Stimulated activated CD4-positive, alpha-beta T cell treated with anti-CD3 and anti-CD28 coated beads, Interleukin-15, amount 100 ng/mL, for 1 hour (primary cell): ENCODE measurements at regions not wholly inside any gene's neighbourhood (a gene's known extent, or its start where the extent isn't known, plus 50 kb on each side); places are given as distances from the start of the nearest gene placed in this dataset.

ENCODE experiments used
- DNase-seq, 2 donors: peaks; one replicate each; pipeline ENCODE4 v3.0.0-alpha.2; 2020; ENCODE audit warnings: low read depth in 1 of 2, low spot score in 1 of 2

DNA sequence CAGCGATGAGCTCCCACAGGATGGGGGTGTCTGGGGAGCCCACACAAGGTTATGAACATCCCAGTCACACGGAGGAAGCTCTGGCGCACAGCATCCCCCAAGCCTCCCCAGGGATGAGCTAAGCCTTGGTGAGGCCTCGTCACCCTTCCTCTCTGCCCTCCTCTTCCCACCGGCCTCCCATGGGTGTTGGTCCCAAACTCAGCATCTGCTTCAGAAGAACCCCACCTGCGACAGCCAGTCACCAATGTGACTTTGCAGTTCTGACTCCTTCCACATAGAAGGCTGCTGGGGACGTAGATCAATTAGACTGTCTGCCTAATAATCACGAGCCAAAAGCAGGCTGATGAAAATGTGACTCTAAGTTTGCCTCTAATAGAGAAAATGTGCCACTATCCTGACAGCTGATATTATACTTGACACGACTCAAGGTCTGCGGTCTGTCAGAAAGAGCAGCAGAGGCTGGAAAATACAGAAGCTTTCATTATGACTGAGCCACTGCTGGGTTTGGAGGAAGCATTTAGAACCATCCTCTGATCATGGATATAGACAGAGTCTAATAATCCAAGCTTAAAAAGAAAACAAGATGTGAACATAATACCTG is 116.0 kb upstream of the PFKP start:
- no peak for DNase-seq

DNA sequence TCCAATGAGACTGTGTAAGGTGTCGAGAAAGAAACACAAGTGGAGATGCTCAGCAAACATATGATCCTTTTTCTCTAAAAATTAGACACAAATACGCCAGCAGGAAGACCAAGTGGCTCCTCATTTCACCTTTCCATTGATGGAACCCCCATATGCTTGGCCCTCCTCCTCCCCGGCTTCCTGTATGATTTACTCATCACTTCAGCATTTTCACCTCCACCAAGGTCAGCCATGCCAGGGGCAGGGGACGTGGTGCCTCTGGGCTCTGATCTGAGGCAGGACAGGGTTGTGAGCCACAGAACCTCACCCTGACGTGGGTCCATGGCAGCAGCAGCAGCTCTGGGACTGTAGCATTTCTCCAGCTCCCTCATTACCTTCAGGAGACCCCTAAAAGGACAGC is 116.8 kb upstream of the PFKP start:
- DNase-seq, result no peak

- DNase-seq, result peak in 1 of 2 donors; percentile 25
Observed at GRCh38 chr10:2949948-2950354, 117.4 kb upstream of the PFKP start.

DNA sequence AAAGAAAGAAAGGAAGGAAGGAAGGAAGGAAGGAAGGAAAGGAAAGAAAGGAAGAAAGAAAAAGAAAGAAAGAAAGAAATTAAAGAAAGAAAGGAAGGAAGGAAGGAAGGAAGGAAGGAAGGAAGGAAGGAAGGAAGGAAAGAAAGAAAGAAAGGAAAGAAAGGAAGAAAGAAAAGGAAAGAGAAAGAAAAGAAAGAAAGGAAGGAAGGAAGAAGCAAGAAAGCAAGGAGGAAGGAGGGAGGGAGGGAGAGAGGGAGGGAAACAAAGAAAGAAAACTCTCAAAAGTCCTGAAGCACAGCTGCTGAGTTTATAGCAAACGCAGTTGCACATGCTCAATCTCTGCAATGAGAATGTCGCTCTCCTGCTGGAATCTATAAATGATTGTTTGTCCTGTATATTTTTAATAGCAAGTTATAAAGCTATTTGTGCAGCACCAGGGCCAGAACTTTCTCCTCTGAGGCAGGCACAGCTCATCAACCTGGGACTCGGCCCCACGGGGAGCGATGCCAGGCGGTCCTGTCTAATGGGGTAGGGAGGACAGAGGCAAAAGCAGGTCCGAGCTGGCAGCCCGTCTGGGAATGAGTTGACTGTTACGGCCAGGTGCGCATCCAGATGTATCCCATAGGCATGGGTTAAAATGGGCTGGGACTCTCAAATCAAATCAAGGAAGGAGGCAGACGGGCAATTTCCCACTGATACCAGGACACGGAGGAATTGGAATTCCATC is 118.0 kb upstream of the PFKP start:
- no peak for DNase-seq

DNA sequence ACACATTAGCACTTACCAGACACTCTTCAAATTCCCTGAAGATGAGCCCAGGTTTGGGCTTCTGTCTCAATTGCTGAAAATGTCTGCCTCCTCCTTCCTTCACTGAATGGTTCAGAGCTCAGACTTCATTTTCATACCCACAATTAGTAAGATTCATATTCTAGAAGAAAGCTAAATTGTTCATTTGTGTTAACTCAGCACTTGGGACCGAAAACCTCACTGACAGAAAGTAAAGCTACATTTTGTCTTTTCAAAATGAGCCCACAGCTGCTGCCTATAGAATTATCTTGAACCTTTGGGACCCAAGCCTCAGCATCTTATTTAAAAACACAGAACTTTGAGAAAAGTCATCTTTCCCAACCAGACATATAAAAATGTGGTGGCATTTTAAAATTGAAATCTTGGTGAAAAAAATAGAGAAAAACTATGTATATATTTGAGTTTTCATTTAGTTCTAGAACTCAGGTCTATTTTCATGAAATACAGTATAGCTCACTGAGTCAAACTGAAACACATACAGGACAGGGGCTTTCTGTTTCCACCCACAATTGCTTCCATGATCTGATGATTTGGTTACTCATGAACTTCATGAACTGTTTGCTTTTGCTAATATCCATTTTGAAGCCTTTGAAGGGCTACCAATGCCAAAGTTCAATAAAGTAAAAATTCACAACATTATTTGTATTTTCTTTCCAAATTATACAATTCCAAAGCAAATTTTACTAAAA is 119.1 kb upstream of the PFKP start:
- no peak for DNase-seq

DNA sequence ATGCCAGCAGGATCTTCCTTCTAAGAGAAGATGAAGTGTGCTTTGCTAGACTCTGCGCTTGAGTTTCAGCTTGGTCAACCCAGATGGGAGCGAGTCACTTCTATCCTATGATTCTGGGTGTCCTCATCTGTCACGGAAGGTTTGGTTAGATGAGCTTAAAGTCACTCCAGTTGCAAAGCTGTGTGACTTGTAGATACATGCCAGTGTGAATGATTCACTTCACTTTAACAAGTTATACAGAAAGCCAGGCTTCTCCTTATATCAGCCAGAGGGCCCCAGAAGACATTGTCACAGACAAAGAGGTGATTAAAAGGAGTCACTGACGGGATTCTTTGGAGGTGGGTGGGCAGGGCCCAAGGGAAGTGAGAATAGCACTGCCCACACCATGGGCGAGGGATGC is 122.6 kb upstream of the PFKP start:
- DNase-seq, result no peak

GRCh38 chr10:2943932-2944614 is 123.3 kb upstream of the PFKP start:
- no peak for DNase-seq

DNA sequence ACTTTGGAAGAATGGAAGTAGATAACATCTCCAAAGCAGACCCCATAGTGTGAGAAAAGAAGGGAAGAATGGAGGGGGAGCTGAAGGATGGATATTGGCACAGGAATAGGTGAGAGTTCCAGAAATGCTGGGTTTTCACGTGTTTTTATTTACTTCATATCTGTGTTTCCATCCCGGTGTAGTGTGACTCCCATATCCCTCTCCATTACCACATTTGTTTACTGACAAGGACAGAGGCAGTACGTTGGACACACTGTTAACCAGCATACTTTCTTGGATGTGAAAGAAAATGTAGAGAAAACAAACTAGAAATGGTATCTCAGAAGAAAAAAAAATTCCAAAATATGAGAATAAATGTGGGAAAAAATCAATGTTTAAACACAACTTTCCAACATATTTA is 124.4 kb upstream of the PFKP start:
- no peak for DNase-seq

- DNase-seq, result no peak
Observed at GRCh38 chr10:2938869-2939268, 128.5 kb upstream of the PFKP start.

GRCh38 chr10:2936816-2937215 is 130.5 kb upstream of the PFKP start:
- DNase-seq, result no peak

DNA sequence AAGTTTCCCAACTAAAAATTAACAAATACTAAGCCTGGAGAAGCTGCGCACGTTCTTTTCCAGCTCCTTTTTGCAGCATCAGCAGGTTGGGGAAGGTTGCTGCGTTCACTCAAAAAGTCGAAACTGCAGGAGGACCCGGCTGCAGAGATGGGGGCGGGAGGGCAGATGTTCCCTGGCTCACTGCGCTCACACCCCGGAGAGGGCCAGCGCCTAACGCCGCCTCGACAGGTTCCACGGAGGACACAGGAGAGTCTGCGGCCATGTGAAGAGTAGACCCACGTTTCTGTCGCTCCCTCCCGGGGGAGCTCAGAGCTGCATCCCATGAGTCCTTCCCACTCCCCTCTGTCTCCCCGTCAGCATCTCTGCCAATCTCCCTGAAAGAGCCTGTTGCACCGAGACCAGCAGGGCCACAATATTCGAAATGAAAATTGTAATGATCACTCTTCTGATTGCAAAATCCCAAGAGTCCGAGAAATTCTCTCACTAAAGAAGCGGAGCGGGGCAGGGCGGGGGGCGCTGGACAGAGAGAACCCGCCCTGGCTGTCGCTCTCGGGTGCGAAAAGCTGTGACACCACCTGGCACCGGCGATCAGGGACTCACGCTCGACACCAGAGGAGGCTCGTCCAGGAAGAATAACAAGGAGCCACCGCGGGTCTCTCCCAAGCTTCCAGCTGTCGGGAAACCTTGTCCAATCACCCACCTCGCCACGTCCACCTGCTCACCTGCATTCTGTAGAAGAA is 131.5 kb upstream of the PFKP start:
- no peak for DNase-seq

GRCh38 chr10:2933924-2934323 is 133.4 kb upstream of the PFKP start:
- DNase-seq, result no peak

- no peak for DNase-seq
Observed at GRCh38 chr10:2933519-2933918, 133.8 kb upstream of the PFKP start.

- no peak for DNase-seq
Observed at GRCh38 chr10:2933071-2933470, 134.3 kb upstream of the PFKP start.

DNA sequence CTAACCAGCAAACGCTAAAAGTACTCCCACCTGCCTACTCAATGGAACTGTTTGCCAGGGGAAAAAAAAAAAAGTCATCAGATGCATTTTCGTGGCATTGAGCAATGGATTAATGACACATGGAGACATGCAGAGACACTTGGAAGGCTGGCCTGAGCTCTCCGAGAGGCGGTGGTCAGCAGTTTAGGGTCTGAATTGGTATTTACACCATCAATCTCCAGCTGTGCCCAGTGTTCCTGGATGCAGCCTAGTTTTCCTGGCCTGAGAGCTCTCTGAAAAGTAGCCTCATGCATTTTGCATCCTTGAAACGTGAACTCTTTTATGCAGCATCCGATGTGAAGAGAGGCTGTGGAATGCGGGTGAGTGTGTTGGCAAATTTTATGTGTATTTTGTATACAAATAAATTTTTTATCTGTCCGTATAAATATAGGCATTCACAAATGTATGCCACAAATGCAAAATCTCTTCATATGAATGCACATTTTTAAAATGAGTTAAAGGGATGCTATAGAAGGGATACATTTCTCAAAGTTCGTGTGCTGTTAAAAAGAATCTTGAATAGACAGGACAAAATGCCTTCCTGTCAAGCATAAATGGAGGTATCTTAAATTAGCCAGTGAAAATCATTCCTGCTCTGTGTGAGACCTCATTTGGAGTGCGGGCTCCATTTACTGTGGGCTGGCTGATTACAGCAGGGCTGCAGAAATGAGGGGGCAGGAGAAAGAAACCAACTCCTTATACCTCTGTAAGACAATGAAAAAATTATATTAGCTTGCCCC is 137.7 kb upstream of the PFKP start:
- DNase-seq, result no peak

DNA sequence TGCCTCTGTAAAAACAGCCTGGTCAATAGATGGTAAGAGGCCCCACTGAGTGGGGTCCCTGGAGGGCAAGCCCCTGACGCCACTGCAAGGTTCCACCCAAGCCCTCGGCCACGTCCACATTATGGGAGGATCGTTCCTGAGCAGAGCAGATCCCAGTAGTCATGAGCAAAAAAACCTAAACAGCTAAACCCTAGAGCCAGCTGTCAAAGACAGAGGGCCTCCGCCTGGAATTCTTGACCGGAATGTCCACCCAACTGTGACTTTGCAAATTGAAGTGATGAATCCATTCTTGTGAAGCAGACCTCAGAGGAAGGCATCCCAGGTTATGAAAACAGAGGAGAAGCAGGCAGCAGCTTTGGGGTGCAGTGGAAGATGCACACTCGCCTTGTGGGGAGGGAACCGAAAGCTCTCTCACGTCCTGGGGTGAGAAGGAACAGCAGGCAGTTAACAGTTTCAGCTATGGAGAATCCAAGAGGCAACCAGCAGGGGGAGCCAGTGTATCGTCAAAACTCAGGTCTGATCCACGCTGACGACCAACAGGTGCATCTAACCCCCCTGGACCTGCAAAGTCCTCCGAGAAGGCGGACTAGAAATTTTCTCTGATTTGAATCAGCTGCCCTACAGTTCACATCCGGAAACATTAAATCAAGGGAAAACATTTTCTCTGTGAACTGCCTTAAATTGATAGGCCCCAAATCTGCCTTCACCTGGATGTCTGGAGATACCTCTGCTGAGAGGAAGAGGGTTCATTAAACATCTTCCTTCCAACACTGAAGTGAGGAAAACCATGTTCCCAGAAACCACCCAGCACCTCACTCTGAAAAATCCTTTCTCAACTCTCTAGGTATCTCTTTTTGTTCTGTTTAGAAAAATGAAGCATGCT is 139.1 kb upstream of the PFKP start:
- peak in 1 of 2 donors; percentile 53 for DNase-seq

DNA sequence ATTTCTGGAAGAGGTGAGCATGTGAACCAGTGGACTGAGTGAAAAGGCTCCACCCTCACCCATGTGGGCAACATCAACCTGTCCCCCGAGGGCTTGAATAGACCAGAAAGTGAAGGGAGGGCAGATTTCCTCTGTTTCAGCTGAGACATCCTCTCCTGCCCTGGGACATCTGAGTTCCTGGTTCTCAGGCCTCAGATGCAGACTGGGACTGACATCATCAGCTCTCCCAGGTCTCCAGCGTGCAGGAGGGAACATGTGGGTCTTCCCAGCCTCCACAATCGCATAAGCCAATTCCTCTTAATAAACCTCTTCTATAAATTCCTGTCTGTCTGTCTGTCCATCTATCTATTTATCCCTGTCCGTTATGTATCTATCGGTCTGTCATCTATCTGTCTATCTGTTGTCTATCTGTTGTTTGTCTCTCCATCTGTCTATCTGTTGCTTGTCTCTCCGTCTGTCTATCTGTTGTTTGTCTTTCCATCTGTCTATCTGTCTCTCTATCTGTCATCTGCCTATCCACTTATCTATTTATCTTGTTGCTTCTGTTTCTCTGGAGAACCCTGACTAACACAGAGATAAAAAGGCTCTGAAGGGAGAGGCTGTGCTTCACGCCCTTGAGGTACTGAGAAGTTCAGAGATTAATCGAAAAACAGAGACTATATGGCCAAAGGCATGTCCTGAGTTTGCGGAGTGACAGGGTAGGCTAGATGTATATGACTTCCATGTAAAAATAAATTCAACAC is 140.3 kb upstream of the PFKP start:
- DNase-seq, result no peak

GRCh38 chr10:2925631-2926030 is 141.7 kb upstream of the PFKP start:
- DNase-seq, result no peak

DNA sequence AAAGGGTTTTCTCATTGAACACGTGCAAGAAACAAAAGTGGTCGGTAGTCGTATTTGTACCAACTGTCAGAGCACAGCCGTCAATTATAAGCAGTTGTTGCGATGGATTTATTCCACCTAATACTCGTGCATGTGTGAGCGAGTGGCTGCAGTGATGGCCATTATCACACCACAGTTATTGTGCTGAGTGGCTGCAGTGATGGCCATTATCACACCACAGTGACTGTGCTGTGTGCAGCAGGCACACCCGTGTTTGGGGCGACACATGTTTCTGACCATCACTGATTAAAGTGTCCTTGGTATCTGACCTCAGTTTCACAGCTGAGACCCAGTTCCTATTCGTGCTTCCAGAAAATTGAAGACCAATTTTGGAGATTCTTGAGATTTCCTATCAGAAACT is 142.9 kb upstream of the PFKP start:
- no peak for DNase-seq
